IMR-90 (cell line): ENCODE measurements at regions not wholly inside any gene's neighbourhood (a gene's known extent, or its start where the extent isn't known, plus 50 kb on each side); places are given as distances from the start of the nearest gene placed in this dataset.
A peak's percentile ranks its signal among the peaks of the same experiment; 100 is the strongest.

Source experiments
- ATAC-seq: fragments of 200-7000 bp; cut with Tn5 transposase; 2 replicates; pipeline ENCODE4 v1.9.1; 2020; ENCODE audit warnings: low read depth, mild to moderate bottlenecking, moderate library complexity
- BruUV-seq: library from RNA; stranded (reverse); fragments of 400-500 nt; replicated peaks from 2 replicates; lab custom pipeline; 2021; lab: Mats Ljungman, UMichigan
- CTCF ChIA-PET: fragments of 300-600 bp; formaldehyde crosslinking; extraction: SDS; loops from one replicate; lab custom pipeline; 2021; ENCODE audit warnings: antibody characterized with exemption; lab: Yijun Ruan, JAX
- POLR2A ChIA-PET: fragments of 300-600 bp; sonication (Branson Sonifier 250); formaldehyde crosslinking; loops from one replicate; lab custom pipeline; 2022; ENCODE audit warnings: antibody characterized with exemption; ENCODE audit not compliant: unreplicated experiment; lab: Charles Lee
- DNase-seq: peaks from one replicate; pipeline ENCODE4 v3.0.0; 2013
- H2AFZ ChIP-seq: replicated peaks from 2 replicates; pipeline ENCODE3; 2013; ENCODE audit warnings: low read length, mild to moderate bottlenecking; ENCODE audit not compliant: poor library complexity
- H2AK5ac ChIP-seq: 2 replicates; pipeline ENCODE4 v1.6.1; 2013; ENCODE audit warnings: low read depth, low read length, inconsistent platforms
- H2AK9ac ChIP-seq: replicated peaks from 2 replicates; pipeline ENCODE3; 2013; ENCODE audit warnings: mild to moderate bottlenecking, low read depth, low read length, moderate library complexity; ENCODE audit not compliant: poor library complexity
- H2BK120ac ChIP-seq: 2 replicates; pipeline ENCODE4 v1.6.1; 2013; ENCODE audit warnings: low read depth, low read length, inconsistent platforms
- H2BK15ac ChIP-seq: 3 replicates; pipeline ENCODE4 v1.6.1; 2013; ENCODE audit warnings: low read depth, low read length, inconsistent platforms
- H2BK20ac ChIP-seq: 2 replicates; pipeline ENCODE4 v1.6.1; 2013; ENCODE audit warnings: low read depth, mild to moderate bottlenecking, inconsistent platforms, low read length, moderate library complexity
- H2BK5ac ChIP-seq: 2 replicates; pipeline ENCODE4 v1.6.1; 2013; ENCODE audit warnings: mild to moderate bottlenecking, low read depth, low read length, inconsistent platforms; ENCODE audit not compliant: poor library complexity, severe bottlenecking
- H3K14ac ChIP-seq: replicated peaks from 2 replicates; pipeline ENCODE4 v1.6.1; 2013; ENCODE audit warnings: low read depth, low read length, inconsistent platforms
- H3K18ac ChIP-seq: 2 replicates; pipeline ENCODE4 v1.6.1; 2013; ENCODE audit warnings: low read depth, low read length, control low read depth
- H3K23ac ChIP-seq: 2 replicates; pipeline ENCODE4 v1.6.1; 2013; ENCODE audit warnings: low read depth, low read length, inconsistent platforms
- H3K27ac ChIP-seq: 2 replicates; pipeline ENCODE4 v1.5.1; 2013; ENCODE audit warnings: mild to moderate bottlenecking, control low read depth, low read length; ENCODE audit not compliant: insufficient read depth
- H3K27me3 ChIP-seq: 2 replicates; pipeline ENCODE4 v1.6.1; 2013; ENCODE audit warnings: low read length; ENCODE audit not compliant: control insufficient read depth, insufficient read depth
- H3K36me3 ChIP-seq: 2 replicates; pipeline ENCODE4 v1.6.1; 2013; ENCODE audit warnings: low read length, mixed read lengths; ENCODE audit not compliant: control insufficient read depth, insufficient read depth
- H3K4ac ChIP-seq: 2 replicates; pipeline ENCODE4 v1.6.1; 2013; ENCODE audit warnings: low read depth, low read length, inconsistent platforms
- H3K4me1 ChIP-seq: 2 replicates; pipeline ENCODE4 v1.6.1; 2013; ENCODE audit warnings: low read length, mixed read lengths; ENCODE audit not compliant: control insufficient read depth, insufficient read depth
- H3K4me2 ChIP-seq: 2 replicates; pipeline ENCODE4 v1.6.1; 2013; ENCODE audit warnings: low read depth, mild to moderate bottlenecking, control low read depth, low read length, moderate library complexity
- H3K4me3 ChIP-seq: 2 replicates; pipeline ENCODE4 v1.5.1; 2013; ENCODE audit warnings: low read depth, mild to moderate bottlenecking, control low read depth, low read length, moderate library complexity; ENCODE audit not compliant: insufficient read depth
- H3K56ac ChIP-seq: 2 replicates; pipeline ENCODE4 v1.6.1; 2013; ENCODE audit warnings: low read length, inconsistent platforms; ENCODE audit not compliant: insufficient read depth; ENCODE audit errors: extremely low read depth
- H3K79me1 ChIP-seq, 2 experiments: 2 replicates each; pipeline ENCODE4 v1.6.1; 2013; ENCODE audit warnings: low read length in 2 of 2, inconsistent platforms in 1 of 2, low read depth in 1 of 2
- H3K9ac ChIP-seq: 2 replicates; pipeline ENCODE4 v1.6.1; 2013; ENCODE audit warnings: low read depth, low read length, control low read depth
- H3K9me1 ChIP-seq: 2 replicates; pipeline ENCODE4 v1.6.1; 2013; ENCODE audit warnings: low read length, inconsistent platforms; ENCODE audit not compliant: insufficient read depth
- H3K9me3 ChIP-seq: 2 replicates; pipeline ENCODE4 v1.6.1; 2013; ENCODE audit warnings: low read length; ENCODE audit not compliant: control insufficient read depth, insufficient read depth
- H4K20me1 ChIP-seq: 2 replicates; pipeline ENCODE4 v1.6.1; 2013; ENCODE audit warnings: low read length, inconsistent platforms; ENCODE audit not compliant: insufficient read depth
- H4K5ac ChIP-seq: 2 replicates; pipeline ENCODE4 v1.6.1; 2013; ENCODE audit warnings: mild to moderate bottlenecking, low read depth, low read length, control low read depth
- H4K8ac ChIP-seq, 2 experiments: 2 replicates each; pipeline ENCODE4 v1.6.1; 2013; ENCODE audit warnings: low read depth in 2 of 2, low read length in 2 of 2, control low read depth in 1 of 2, inconsistent platforms in 1 of 2
- H4K91ac ChIP-seq: 2 replicates; pipeline ENCODE4 v1.6.1; 2013; ENCODE audit warnings: low read depth, low read length, inconsistent platforms; ENCODE audit not compliant: insufficient read depth
- CEBPB ChIP-seq: IDR thresholded peaks from 2 replicates; pipeline ENCODE4 v1.6.1; 2012; ENCODE audit warnings: low read depth, low read length, improper control_type of control experiment
- RAD21 ChIP-seq: IDR thresholded peaks from 2 replicates; pipeline ENCODE4 v1.6.1; 2012; ENCODE audit warnings: low read length, improper control_type of control experiment
- WGBS, 2 experiments: methylation state at CpG; one replicate each; pipeline versions ENCODE4 v1.1.5 to v1.1.7; 2013; ENCODE audit warnings: missing lambda C conversion rate in 2 of 2; ENCODE audit not compliant: insufficient read length in 1 of 2; ENCODE audit errors: extremely low coverage in 2 of 2; 5-methylcytosine and 5-hydroxymethylcytosine counted together
- dilution Hi-C: fragments of 300-500 bp; cut with HindIII; formaldehyde crosslinking; loops from one replicate; pipeline ENCODE4 v1.14.3; 2018; ENCODE audit warnings: low sequenced_read_pairs; ENCODE audit not compliant: unreplicated experiment
- in situ Hi-C: fragments of 300-500 bp; cut with MboI; formaldehyde crosslinking; loops from 3 replicates; pipeline ENCODE4 v1.14.3; 2019; ENCODE audit warnings: low sequenced_read_pairs, inconsistent platforms, mixed read lengths
- intact Hi-C: fragments of 100-400 bp; cut with micrococcal nuclease; formaldehyde crosslinking; loops from 2 replicates; pipeline ENCODE4 v1.10.0; 2022

DNA sequence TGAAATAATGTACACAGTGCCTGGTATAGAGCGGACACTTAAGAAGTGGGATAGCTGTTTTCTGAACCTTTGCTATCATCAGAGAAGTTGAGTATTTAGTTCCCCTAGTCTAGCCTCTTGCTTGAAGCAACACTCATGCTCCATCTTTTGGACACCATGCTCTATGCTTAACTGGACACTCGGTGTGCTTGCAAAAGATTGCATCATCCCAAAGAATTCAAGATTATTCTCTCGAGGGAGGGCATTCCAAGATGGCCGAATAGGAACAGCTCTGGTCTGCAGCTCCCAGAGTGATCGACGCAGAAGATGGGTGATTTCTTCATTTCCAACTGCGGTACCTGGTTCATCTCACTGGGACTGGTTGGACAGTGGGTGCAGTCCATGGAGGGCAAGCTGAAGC, 143.9 kb upstream of the FSHR start:
- Histone ChIP-seq H3K9me1 (no peaks in the 10 kb centered on the region), H4K20me1 (no peaks in the 10 kb centered on the region), H3K4ac (no peak overlapping the region), H3K9me3 (peaks cover 5% of the 10 kb centered on the region), H3K27me3 (no peaks in the 10 kb centered on the region), H2AK5ac (no peak overlapping the region), H3K56ac (no peak overlapping the region), H2BK5ac (no peak overlapping the region), H3K4me1 (no peaks in the 10 kb centered on the region), H2AFZ (no peak overlapping the region), H3K9ac (no peak overlapping the region), H3K79me1 (no peaks in the 10 kb centered on the region), H3K18ac (no peak overlapping the region), H2BK120ac (no peak overlapping the region), H4K91ac (no peak overlapping the region), H2BK20ac (no peak overlapping the region), H2BK15ac (no peak overlapping the region), H3K23ac (no peak overlapping the region), H4K8ac (no peak overlapping the region), H2AK9ac (no peak overlapping the region), H4K5ac (no peak overlapping the region), H3K14ac (no peak overlapping the region), H3K36me3 (no peaks in the 10 kb centered on the region), H3K4me3 (no peak overlapping the region), H3K27ac (no peak overlapping the region), H3K4me2 (no peak overlapping the region)
- intact Hi-C loops: no loop called here
- ChIA-PET POLR2A (no interaction called here), CTCF (no interaction called here)
- ATAC-seq: no peak
- no TSS peak for BruUV-seq
- in situ Hi-C loops: no loop called here
- DNase-seq: no peak
- TF ChIP-seq RAD21 (no peak), CEBPB (0 out of 2 replicates have a peak, but pooled peaks have one; percentile 49)
- dilution Hi-C loops: no loop called here
- no CpG with 5 or more reads among the region's 7 CpGs for WGBS, 2 experiments
